HG03135 (cell line): ENCODE measurements at regions not wholly inside any gene's neighbourhood (a gene's known extent, or its start where the extent isn't known, plus 50 kb on each side); places are given as distances from the start of the nearest gene placed in this dataset.
"Not testable (repeated sequence)": the region's sequence is repeated elsewhere in the genome, so short reads cannot be mapped to it uniquely, and the experiment has no call there.

ENCODE experiments used
- ATAC-seq: cut with Tn5 transposase; IDR thresholded peaks from one replicate; pipeline ENCODE4 v1.9.1; 2021; ENCODE audit warnings: mild to moderate bottlenecking, moderate library complexity; ENCODE audit not compliant: unreplicated experiment

- no peak for ATAC-seq
Measured at GRCh38 chr6:71049198-71049770, 92.4 kb upstream of the B3GAT2 start.

- ATAC-seq, result no peak
Measured at GRCh38 chr6:71053475-71053874, 96.6 kb upstream of the B3GAT2 start.

GRCh38 chr6:71056656-71057055, 99.8 kb upstream of the B3GAT2 start:
- ATAC-seq, result no peak

- ATAC-seq, result no peak
Measured at GRCh38 chr6:71066153-71066552, 109.3 kb upstream of the B3GAT2 start.

- ATAC-seq, result no peak
Measured at GRCh38 chr6:71067816-71068215, 111.0 kb upstream of the B3GAT2 start.

GRCh38 chr6:71072508-71072907, 115.6 kb upstream of the B3GAT2 start:
- no peak for ATAC-seq

- no peak for ATAC-seq
Measured at GRCh38 chr6:71077655-71078054, 120.8 kb upstream of the B3GAT2 start.

GRCh38 chr6:71079677-71080076, 122.8 kb upstream of the B3GAT2 start:
- ATAC-seq, result no peak

GRCh38 chr6:71080133-71080532, 123.3 kb upstream of the B3GAT2 start:
- ATAC-seq, result no peak

- no peak for ATAC-seq
Measured at GRCh38 chr6:71080826-71081225, 124.0 kb upstream of the B3GAT2 start.

- no peak for ATAC-seq
Measured at GRCh38 chr6:71082033-71082650, 125.3 kb upstream of the B3GAT2 start.

- ATAC-seq, result no peak
Measured at GRCh38 chr6:71083308-71083820, 126.5 kb upstream of the B3GAT2 start.

- ATAC-seq, result no peak
Measured at GRCh38 chr6:71088166-71088565, 131.3 kb upstream of the B3GAT2 start.

- ATAC-seq, result no peak
Measured at GRCh38 chr6:71090217-71090616, 133.4 kb upstream of the B3GAT2 start.

- no peak for ATAC-seq
Measured at GRCh38 chr6:71091167-71091566, 134.3 kb upstream of the B3GAT2 start.

- ATAC-seq, result no peak
Measured at GRCh38 chr6:71091956-71092355, 135.1 kb upstream of the B3GAT2 start.

GRCh38 chr6:71097264-71097663, 140.4 kb upstream of the B3GAT2 start:
- ATAC-seq, result not testable (repeated sequence)

GRCh38 chr6:71099649-71100048, 142.8 kb upstream of the B3GAT2 start:
- no peak for ATAC-seq

- ATAC-seq, result no peak
Measured at GRCh38 chr6:71103130-71103529, 146.3 kb upstream of the B3GAT2 start.

GRCh38 chr6:71103641-71104040, 146.8 kb upstream of the B3GAT2 start:
- ATAC-seq, result no peak

- no peak for ATAC-seq
Measured at GRCh38 chr6:71106276-71106675, 149.4 kb upstream of the B3GAT2 start.

GRCh38 chr6:71107911-71108420, 151.1 kb upstream of the B3GAT2 start:
- ATAC-seq, result no peak

GRCh38 chr6:71114544-71114943, 157.7 kb upstream of the B3GAT2 start:
- no peak for ATAC-seq
